ENCODE measurements at regions not wholly inside any gene's neighbourhood (a gene's known extent, or its start where the extent isn't known, plus 50 kb on each side); places are given as distances from the start of the nearest gene placed in this dataset.

DNA sequence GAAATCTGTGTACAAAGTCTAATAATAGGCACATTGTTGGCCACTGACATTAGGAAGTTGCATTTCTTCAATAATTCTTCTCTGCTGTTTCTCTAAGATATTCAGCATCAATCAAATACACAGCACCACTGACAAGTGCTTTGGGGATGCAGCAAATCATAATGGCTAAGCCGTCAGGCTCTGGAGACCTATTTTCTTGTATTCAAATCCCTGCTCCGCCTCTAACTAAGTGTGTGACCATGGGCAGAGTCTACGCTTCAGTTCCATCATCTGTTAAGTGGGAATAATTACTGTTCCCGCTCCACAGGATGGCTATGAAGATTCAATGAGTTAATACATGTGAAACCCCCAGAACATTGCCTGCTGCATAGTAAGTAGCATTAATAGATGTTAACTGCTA lies 176.9 kb downstream of the ADGRL4 start:
- Mint-ChIP-seq H3K27ac (ENCODE audit: unreplicated experiment) (no peak overlapping the region), H3K36me3 (ENCODE audit: low read depth) (no peaks in the 10 kb centered on the region), H3K4me3 (no peak overlapping the region), H3K9me3 (peaks cover 3% of the 10 kb centered on the region), H3K27me3 (ENCODE audit: low read depth) (no peaks in the 10 kb centered on the region), H3K4me1 (no peaks in the 10 kb centered on the region)
- TF ChIP-seq, protein P1, sequence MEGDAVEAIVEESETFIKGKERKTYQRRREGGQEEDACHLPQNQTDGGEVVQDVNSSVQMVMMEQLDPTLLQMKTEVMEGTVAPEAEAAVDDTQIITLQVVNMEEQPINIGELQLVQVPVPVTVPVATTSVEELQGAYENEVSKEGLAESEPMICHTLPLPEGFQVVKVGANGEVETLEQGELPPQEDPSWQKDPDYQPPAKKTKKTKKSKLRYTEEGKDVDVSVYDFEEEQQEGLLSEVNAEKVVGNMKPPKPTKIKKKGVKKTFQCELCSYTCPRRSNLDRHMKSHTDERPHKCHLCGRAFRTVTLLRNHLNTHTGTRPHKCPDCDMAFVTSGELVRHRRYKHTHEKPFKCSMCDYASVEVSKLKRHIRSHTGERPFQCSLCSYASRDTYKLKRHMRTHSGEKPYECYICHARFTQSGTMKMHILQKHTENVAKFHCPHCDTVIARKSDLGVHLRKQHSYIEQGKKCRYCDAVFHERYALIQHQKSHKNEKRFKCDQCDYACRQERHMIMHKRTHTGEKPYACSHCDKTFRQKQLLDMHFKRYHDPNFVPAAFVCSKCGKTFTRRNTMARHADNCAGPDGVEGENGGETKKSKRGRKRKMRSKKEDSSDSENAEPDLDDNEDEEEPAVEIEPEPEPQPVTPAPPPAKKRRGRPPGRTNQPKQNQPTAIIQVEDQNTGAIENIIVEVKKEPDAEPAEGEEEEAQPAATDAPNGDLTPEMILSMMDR (conservative IDR thresholded peaks at IDR 0.05), result no peak
- no peak for DNase-seq (ENCODE audit: low read depth, low spot score)

- TF ChIP-seq, protein P1 (conservative IDR thresholded peaks at IDR 0.05), result no peak
- peaks cover 3% of the 10 kb centered on the region for H3K9me3 Mint-ChIP-seq
- H3K27ac Mint-ChIP-seq (ENCODE audit: unreplicated experiment), result no peak overlapping the region
- H3K36me3 Mint-ChIP-seq (ENCODE audit: low read depth), result no peaks in the 10 kb centered on the region
- no peaks in the 10 kb centered on the region for H3K27me3 Mint-ChIP-seq (ENCODE audit: low read depth)
- H3K4me3 Mint-ChIP-seq, result no peak overlapping the region
- no peaks in the 10 kb centered on the region for H3K4me1 Mint-ChIP-seq
- DNase-seq (ENCODE audit: low read depth, low spot score), result no peak
Observed at GRCh38 chr1:78830321-78830720, 176.2 kb downstream of the ADGRL4 start.

DNA sequence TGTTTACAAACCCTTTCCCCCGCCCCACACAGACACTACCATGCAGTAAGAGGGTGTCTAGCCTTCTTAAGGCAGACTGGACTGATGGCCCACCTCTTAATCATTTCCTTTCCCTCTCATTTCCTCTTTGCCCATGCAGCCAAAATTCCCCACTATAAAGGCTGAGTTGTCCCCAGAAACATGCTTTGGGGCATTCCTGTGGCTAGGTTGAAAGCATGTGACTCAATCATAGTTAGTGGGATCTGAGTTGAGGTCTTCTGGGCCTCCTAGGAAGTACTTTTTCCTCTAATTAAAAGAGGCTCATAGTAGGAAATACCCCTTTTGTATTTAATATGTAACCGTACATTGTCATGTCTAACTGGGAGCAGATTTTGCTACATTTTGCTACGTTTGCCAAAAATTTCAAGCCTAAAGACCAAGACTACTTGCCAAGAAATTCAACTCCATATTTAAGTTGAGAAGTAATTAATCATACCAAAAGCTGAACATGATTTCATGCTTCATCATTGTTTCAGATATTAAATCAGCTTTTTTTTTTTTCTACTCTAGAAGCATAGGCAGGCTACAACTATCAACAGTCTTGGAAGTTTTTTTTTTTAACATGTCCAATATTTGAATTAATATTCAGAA lies 174.7 kb downstream of the ADGRL4 start:
- no peaks in the 10 kb centered on the region for H3K27me3 Mint-ChIP-seq (ENCODE audit: low read depth)
- H3K9me3 Mint-ChIP-seq, result peaks cover 3% of the 10 kb centered on the region
- DNase-seq (ENCODE audit: low read depth, low spot score), result no peak
- no peaks in the 10 kb centered on the region for H3K4me1 Mint-ChIP-seq
- no peak overlapping the region for H3K27ac Mint-ChIP-seq (ENCODE audit: unreplicated experiment)
- H3K4me3 Mint-ChIP-seq, result no peak overlapping the region
- H3K36me3 Mint-ChIP-seq (ENCODE audit: low read depth), result no peaks in the 10 kb centered on the region
- TF ChIP-seq, protein P1 (conservative IDR thresholded peaks at IDR 0.05), result no peak

GRCh38 chr1:78833491-78833890 lies 173.0 kb downstream of the ADGRL4 start:
- H3K4me1 Mint-ChIP-seq, result no peaks in the 10 kb centered on the region

DNA sequence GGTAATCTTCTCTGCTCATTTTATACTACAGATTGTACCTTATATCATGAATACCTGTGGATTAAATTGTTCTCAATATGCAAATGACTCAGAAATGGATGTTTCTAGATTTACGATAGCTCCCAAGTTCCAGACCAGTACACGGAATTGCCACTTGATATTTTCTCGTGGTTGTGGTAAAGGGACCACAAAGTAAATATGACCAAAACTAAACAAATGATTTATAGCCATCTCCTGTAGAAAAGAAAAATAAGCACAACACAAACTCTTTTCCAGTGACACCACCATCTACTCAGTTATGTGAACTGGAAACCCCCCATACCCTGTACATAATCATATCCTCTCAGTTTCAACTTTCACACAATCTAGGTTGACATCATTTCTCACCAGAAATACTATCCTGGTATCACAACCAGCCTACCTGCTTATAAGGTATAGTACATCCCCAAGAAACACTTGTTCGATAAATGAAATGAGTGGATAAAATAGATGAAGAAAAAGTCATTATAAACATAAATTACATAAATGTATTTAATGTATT lies 172.3 kb downstream of the ADGRL4 start:
- Mint-ChIP-seq H3K36me3 (ENCODE audit: low read depth) (no peaks in the 10 kb centered on the region), H3K9me3 (peaks cover 3% of the 10 kb centered on the region), H3K27me3 (ENCODE audit: low read depth) (no peaks in the 10 kb centered on the region), H3K27ac (ENCODE audit: unreplicated experiment) (no peak overlapping the region), H3K4me1 (no peaks in the 10 kb centered on the region), H3K4me3 (no peak overlapping the region)
- no peak for DNase-seq (ENCODE audit: low read depth, low spot score)
- TF ChIP-seq, protein P1 (conservative IDR thresholded peaks at IDR 0.05), result no peak

More at GRCh38 chr1:78833491-78833890, 173.0 kb downstream of the ADGRL4 start:
- H3K4me3 Mint-ChIP-seq, result no peak overlapping the region
- TF ChIP-seq, protein P1 (conservative IDR thresholded peaks at IDR 0.05), result no peak
- H3K9me3 Mint-ChIP-seq, result peaks cover 3% of the 10 kb centered on the region
- no peak overlapping the region for H3K27ac Mint-ChIP-seq (ENCODE audit: unreplicated experiment)
- no peak for DNase-seq (ENCODE audit: low read depth, low spot score)
- no peaks in the 10 kb centered on the region for H3K27me3 Mint-ChIP-seq (ENCODE audit: low read depth)
- no peaks in the 10 kb centered on the region for H3K36me3 Mint-ChIP-seq (ENCODE audit: low read depth)
